Endothelial cell (in vitro differentiated cells): ENCODE measurements at regions not wholly inside any gene's neighbourhood (a gene's known extent, or its start where the extent isn't known, plus 50 kb on each side); places are given as distances from the start of the nearest gene placed in this dataset.

Experiments used
- DNase-seq: peaks from one replicate; pipeline ENCODE4 v3.0.0; 2021; ENCODE audit warnings: low spot score
- H3K27ac Mint-ChIP-seq: one replicate; pipeline ENCODE4 v1.8.0; 2021; ENCODE audit warnings: mixed read lengths, inconsistent platforms; ENCODE audit not compliant: unreplicated experiment
- H3K27me3 Mint-ChIP-seq: one replicate; pipeline ENCODE4 v1.8.0; 2021; ENCODE audit warnings: mild to moderate bottlenecking, moderate library complexity, mixed read lengths, inconsistent platforms; ENCODE audit not compliant: unreplicated experiment
- H3K36me3 Mint-ChIP-seq: one replicate; pipeline ENCODE4 v1.8.0; 2021; ENCODE audit warnings: mild to moderate bottlenecking, low read depth, mixed read lengths, inconsistent platforms; ENCODE audit not compliant: unreplicated experiment
- H3K4me1 Mint-ChIP-seq: one replicate; pipeline ENCODE4 v1.8.0; 2021; ENCODE audit warnings: mild to moderate bottlenecking, mixed read lengths, inconsistent platforms; ENCODE audit not compliant: unreplicated experiment
- H3K4me3 Mint-ChIP-seq: one replicate; pipeline ENCODE4 v1.8.0; 2021; ENCODE audit warnings: mild to moderate bottlenecking, mixed read lengths, inconsistent platforms; ENCODE audit not compliant: unreplicated experiment
- H3K9me3 Mint-ChIP-seq: one replicate; pipeline ENCODE4 v1.8.0; 2021; ENCODE audit warnings: mixed read lengths, inconsistent platforms; ENCODE audit not compliant: unreplicated experiment
- CTCF ChIP-seq: fragments of 200-600 bp; sonication (generic); IDR thresholded peaks from one replicate; pipeline ENCODE4 v1.5.0; 2021; ENCODE audit warnings: antibody characterized with exemption; ENCODE audit not compliant: unreplicated experiment

GRCh38 chr7:155945670-155946325 lies 133.5 kb upstream of the SHH start:
- peaks cover 8% of the 10 kb centered on the region for H3K4me1 Mint-ChIP-seq
- DNase-seq, result no peak
- peaks cover 6% of the 10 kb centered on the region for H3K36me3 Mint-ChIP-seq
- peaks cover 5% of the 10 kb centered on the region for H3K9me3 Mint-ChIP-seq
- no peak for TF ChIP-seq CTCF
- H3K27me3 Mint-ChIP-seq, result peaks cover 8% of the 10 kb centered on the region
- H3K27ac Mint-ChIP-seq, result no peak overlapping the region
- no peak overlapping the region for H3K4me3 Mint-ChIP-seq

- Mint-ChIP-seq H3K4me1 (peaks cover 8% of the 10 kb centered on the region), H3K27ac (no peak overlapping the region), H3K27me3 (peaks cover 8% of the 10 kb centered on the region), H3K9me3 (peaks cover 11% of the 10 kb centered on the region), H3K4me3 (no peak overlapping the region), H3K36me3 (peaks cover 6% of the 10 kb centered on the region)
- no peak for DNase-seq
- no peak for TF ChIP-seq CTCF
Measured at GRCh38 chr7:155944901-155945300, 132.6 kb upstream of the SHH start.

DNA sequence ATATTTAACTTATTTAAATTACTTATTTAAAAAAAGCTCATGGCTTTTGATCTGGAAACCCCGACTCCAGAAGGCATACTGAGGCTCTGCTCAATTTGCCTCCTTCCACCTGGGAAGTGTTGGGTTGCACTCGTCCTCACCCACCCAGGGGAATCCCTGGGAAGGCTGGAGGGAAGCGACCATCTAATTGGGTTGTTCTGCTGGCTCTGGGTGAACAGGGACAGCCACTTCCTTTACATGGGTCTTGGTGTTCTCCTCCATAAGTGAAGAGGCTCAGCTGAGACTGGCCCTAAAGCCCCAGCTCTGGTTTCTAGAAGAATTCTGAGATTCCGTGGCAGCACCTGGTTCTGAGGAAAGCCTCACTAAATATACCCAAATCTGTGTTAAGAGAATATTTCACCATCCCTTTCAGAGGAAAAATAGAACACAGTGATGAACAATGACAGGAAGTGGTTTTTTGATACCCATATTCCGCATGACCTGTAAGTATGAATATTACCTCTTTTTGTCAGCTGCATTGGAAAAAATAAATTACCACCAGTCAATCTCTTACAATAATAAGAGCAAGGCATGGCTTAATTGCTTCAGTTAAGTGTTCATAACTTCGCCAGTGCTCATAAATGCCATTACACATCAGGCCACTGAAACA lies 131.1 kb upstream of the SHH start:
- Mint-ChIP-seq H3K36me3 (peaks cover 6% of the 10 kb centered on the region), H3K9me3 (peaks cover 11% of the 10 kb centered on the region), H3K4me3 (no peak overlapping the region), H3K4me1 (peaks cover 8% of the 10 kb centered on the region), H3K27ac (no peak overlapping the region), H3K27me3 (peaks cover 8% of the 10 kb centered on the region)
- no peak for DNase-seq
- no peak for TF ChIP-seq CTCF

DNA sequence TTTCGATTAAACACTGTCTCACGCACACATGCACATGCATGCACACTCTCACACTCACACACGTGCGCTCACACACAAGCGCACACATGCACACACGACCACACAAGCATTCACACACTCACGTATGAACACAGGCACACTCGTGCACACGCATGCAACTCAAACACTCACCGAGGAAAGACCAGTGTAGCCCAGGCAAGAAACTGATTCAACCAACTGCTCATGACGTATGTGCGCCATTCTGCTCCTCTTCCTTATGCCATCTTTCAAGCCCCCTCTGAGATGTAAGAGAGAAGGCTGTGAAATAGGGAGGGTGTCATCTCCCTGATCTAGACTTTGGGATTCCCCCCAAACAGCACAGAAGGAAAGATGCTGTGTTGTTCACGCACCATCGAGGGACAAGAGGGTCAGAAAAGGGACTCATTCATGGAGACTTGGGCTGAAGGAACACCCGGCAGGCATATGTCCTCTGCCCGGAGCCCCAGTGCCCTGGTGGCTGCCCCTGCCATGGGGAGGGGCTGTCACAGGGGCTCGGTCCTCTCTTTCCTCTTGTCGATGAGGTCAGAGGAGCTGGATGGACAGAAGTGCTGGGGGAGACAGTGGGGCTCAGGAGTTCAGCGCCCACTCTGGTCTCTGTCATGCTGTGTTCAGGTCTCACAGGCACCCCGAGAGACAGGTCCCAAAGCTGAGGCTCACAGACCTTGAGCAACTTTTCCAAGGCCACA lies 130.1 kb upstream of the SHH start:
- H3K27ac Mint-ChIP-seq, result no peak overlapping the region
- H3K4me1 Mint-ChIP-seq, result peaks cover 3% of the 10 kb centered on the region
- no peak overlapping the region for H3K4me3 Mint-ChIP-seq
- no peak for DNase-seq
- H3K27me3 Mint-ChIP-seq, result peaks cover 8% of the 10 kb centered on the region
- H3K9me3 Mint-ChIP-seq, result peaks cover 11% of the 10 kb centered on the region
- no peak for TF ChIP-seq CTCF
- H3K36me3 Mint-ChIP-seq, result peaks cover 6% of the 10 kb centered on the region

- H3K27me3 Mint-ChIP-seq, result peaks cover 8% of the 10 kb centered on the region
- DNase-seq, result no peak
- H3K36me3 Mint-ChIP-seq, result peaks cover 5% of the 10 kb centered on the region
- no peaks in the 10 kb centered on the region for H3K4me1 Mint-ChIP-seq
- no peak overlapping the region for H3K4me3 Mint-ChIP-seq
- H3K27ac Mint-ChIP-seq, result no peak overlapping the region
- H3K9me3 Mint-ChIP-seq, result peaks cover 11% of the 10 kb centered on the region
- TF ChIP-seq CTCF, result no peak
Measured at GRCh38 chr7:155941688-155942087, 129.4 kb upstream of the SHH start.
